ENCODE measurements at regions not wholly inside any gene's neighbourhood (a gene's known extent, or its start where the extent isn't known, plus 50 kb on each side); places are given as distances from the start of the nearest gene placed in this dataset.
"Not testable (repeated sequence)": the region's sequence is repeated elsewhere in the genome, so short reads cannot be mapped to it uniquely, and the experiment has no call there.

DNA sequence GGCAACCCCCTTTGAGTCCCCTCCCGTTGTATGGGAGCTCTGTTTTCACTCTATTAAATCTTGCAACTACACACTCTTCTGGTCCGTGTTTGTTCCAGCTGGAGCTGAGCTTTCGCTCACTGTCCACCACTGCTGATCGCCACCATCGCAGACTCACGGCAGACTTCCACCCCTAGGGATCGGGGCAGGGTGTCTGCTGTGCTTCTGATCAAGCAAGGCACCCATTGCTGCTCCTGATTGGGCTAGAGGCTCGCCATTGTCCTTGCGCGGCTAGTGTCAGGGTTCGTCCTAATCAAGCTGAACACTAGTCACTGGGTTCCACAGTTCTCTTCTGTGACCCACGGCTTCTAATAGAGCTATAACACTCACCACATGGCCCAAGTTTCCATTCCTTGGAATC, 442.8 kb downstream of the SLITRK1 start:
- H2AFZ ChIP-seq; ATAC-seq; DNase-seq (ENCODE audit: low spot score); H3K27me3 ChIP-seq (ENCODE audit: insufficient read depth); H3K36me3 ChIP-seq (ENCODE audit: insufficient read depth); H3F3A ChIP-seq (replicated peaks; ENCODE audit: low read depth); H3K9me2 ChIP-seq (ENCODE audit: insufficient read depth); H3K27me3 Mint-ChIP-seq (ENCODE audit: insufficient read depth, low read depth, poor library complexity); H3K4me3 Mint-ChIP-seq; H3K9me3 Mint-ChIP-seq; H3K4me1 ChIP-seq (ENCODE audit: insufficient read depth); H3K36me3 Mint-ChIP-seq (ENCODE audit: low read depth); H3K4me3 ChIP-seq; H3K79me2 ChIP-seq (replicated peaks; ENCODE audit: insufficient read depth); H3K27ac Mint-ChIP-seq; H3K4me2 ChIP-seq; H4K20me1 ChIP-seq (replicated peaks; ENCODE audit: insufficient read depth); H3K4me1 Mint-ChIP-seq; H3K27ac ChIP-seq (ENCODE audit: low read depth): not testable (repeated sequence)

DNA sequence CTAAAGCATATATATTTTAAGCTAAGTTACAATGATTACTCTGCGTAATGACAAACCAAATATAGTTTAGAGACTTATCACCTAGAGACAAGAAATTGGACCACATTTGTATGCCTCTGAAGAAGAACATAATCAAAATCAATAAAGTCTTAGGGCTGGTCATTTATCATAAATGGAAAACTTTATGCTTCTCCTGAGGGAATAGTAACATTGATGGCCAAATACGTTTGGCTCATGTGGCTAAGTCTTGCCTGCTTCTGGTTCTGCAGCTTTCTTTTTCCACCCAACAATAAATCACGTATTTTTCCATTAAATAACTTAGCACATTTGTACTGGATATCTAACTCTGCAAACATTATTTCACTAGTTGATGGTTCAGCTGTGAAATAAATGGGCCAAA, 458.4 kb downstream of the SLITRK1 start:
- Histone ChIP-seq H3K4me2 (no peak overlapping the region), H3K9me2 (ENCODE audit: insufficient read depth) (no peaks in the 10 kb centered on the region), H2AFZ (no peak overlapping the region), H3F3A (replicated peaks; ENCODE audit: low read depth) (no peaks in the 10 kb centered on the region), H3K4me3 (no peak overlapping the region), H3K4me1 (ENCODE audit: insufficient read depth) (peaks cover 8% of the 10 kb centered on the region; the same call in 1 of the 2 replicates), H3K36me3 (ENCODE audit: insufficient read depth) (no peaks in the 10 kb centered on the region), H3K27me3 (ENCODE audit: insufficient read depth) (no peaks in the 10 kb centered on the region), H4K20me1 (replicated peaks; ENCODE audit: insufficient read depth) (no peaks in the 10 kb centered on the region), H3K79me2 (replicated peaks; ENCODE audit: insufficient read depth) (no peaks in the 10 kb centered on the region), H3K27ac (ENCODE audit: low read depth) (no peak overlapping the region)
- H3K27me3 Mint-ChIP-seq (ENCODE audit: insufficient read depth, low read depth, poor library complexity) = no peaks in the 10 kb centered on the region
- H3K4me3 Mint-ChIP-seq = no peak overlapping the region
- H3K27ac Mint-ChIP-seq = no peak overlapping the region
- ATAC-seq (no peak), DNase-seq (ENCODE audit: low spot score) (no peak)
- peaks cover 7% of the 10 kb centered on the region; the same call in 2 of the 3 replicates for H3K9me3 Mint-ChIP-seq
- H3K4me1 Mint-ChIP-seq = peaks cover 3% of the 10 kb centered on the region; the same call in 2 of the 3 replicates
- no peaks in the 10 kb centered on the region; the same call in 2 of the 3 replicates for H3K36me3 Mint-ChIP-seq (ENCODE audit: low read depth)
- TF ChIP-seq JUNB (IDR thresholded peaks at IDR 0.05; ENCODE audit: unreplicated experiment) (no peak), ZNF114 (CRISPR knock-in tag; IDR thresholded peaks at IDR 0.05) (no peak), EZH2phosphoT487 (IDR thresholded peaks at IDR 0.05; ENCODE audit: unreplicated experiment) (no peak), POLR2AphosphoS5 (IDR thresholded peaks at IDR 0.05; ENCODE audit: low read depth) (no peak)

- ATAC-seq = no peak
- no peaks in the 10 kb centered on the region for H4K20me1 ChIP-seq (replicated peaks; ENCODE audit: insufficient read depth)
- Mint-ChIP-seq H3K27me3 (ENCODE audit: insufficient read depth, low read depth, poor library complexity) (no peaks in the 10 kb centered on the region), H3K4me3 (no peak overlapping the region), H3K9me3 (peaks cover 7% of the 10 kb centered on the region; the same call in 2 of the 3 replicates), H3K27ac (no peak overlapping the region), H3K36me3 (ENCODE audit: low read depth) (no peaks in the 10 kb centered on the region; the same call in 2 of the 3 replicates), H3K4me1 (peaks cover 3% of the 10 kb centered on the region; the same call in 2 of the 3 replicates)
- no peak overlapping the region for H2AFZ ChIP-seq
- H3K4me1 ChIP-seq (ENCODE audit: insufficient read depth) = peaks cover 8% of the 10 kb centered on the region; the same call in 1 of the 2 replicates
- no peaks in the 10 kb centered on the region for H3K9me2 ChIP-seq (ENCODE audit: insufficient read depth)
- TF ChIP-seq CREB1 (CRISPR knock-in tag; IDR thresholded peaks at IDR 0.05; ENCODE audit: low read depth) = no peak
- no peaks in the 10 kb centered on the region for H3F3A ChIP-seq (replicated peaks; ENCODE audit: low read depth)
- H3K27me3 ChIP-seq (ENCODE audit: insufficient read depth) = no peaks in the 10 kb centered on the region
- H3K27ac ChIP-seq (ENCODE audit: low read depth) = no peak overlapping the region
- no peaks in the 10 kb centered on the region for H3K79me2 ChIP-seq (replicated peaks; ENCODE audit: insufficient read depth)
- H3K36me3 ChIP-seq (ENCODE audit: insufficient read depth) = no peaks in the 10 kb centered on the region
- H3K4me3 ChIP-seq = no peak overlapping the region
- DNase-seq (ENCODE audit: low spot score) = no peak
- H3K4me2 ChIP-seq = no peak overlapping the region
Measured at GRCh38 chr13:83423381-83423780, 458.9 kb downstream of the SLITRK1 start.

- H3K27ac Mint-ChIP-seq = no peak overlapping the region
- H3K4me3 Mint-ChIP-seq = no peak overlapping the region
- DNase-seq (ENCODE audit: low spot score) = no peak
- no peaks in the 10 kb centered on the region for H3K4me1 Mint-ChIP-seq
- Histone ChIP-seq H3K27ac (ENCODE audit: low read depth) (no peak overlapping the region), H3F3A (replicated peaks; ENCODE audit: low read depth) (no peaks in the 10 kb centered on the region), H3K79me2 (replicated peaks; ENCODE audit: insufficient read depth) (no peaks in the 10 kb centered on the region), H3K9me2 (ENCODE audit: insufficient read depth) (no peaks in the 10 kb centered on the region), H3K4me1 (ENCODE audit: insufficient read depth) (no peaks in the 10 kb centered on the region), H4K20me1 (replicated peaks; ENCODE audit: insufficient read depth) (no peaks in the 10 kb centered on the region), H3K4me2 (no peak overlapping the region), H2AFZ (no peak overlapping the region), H3K27me3 (ENCODE audit: insufficient read depth) (no peaks in the 10 kb centered on the region), H3K36me3 (ENCODE audit: insufficient read depth) (no peaks in the 10 kb centered on the region), H3K4me3 (no peak overlapping the region)
- no peak for ATAC-seq
- no peaks in the 10 kb centered on the region; the same call in 2 of the 3 replicates for H3K36me3 Mint-ChIP-seq (ENCODE audit: low read depth)
- H3K9me3 Mint-ChIP-seq = no peaks in the 10 kb centered on the region
- H3K27me3 Mint-ChIP-seq (ENCODE audit: insufficient read depth, low read depth, poor library complexity) = no peaks in the 10 kb centered on the region
- no peak for TF ChIP-seq ZNF331 (CRISPR knock-in tag; IDR thresholded peaks at IDR 0.05; ENCODE audit: low read depth)
- TF ChIP-seq POLR2AphosphoS5 (IDR thresholded peaks at IDR 0.05; ENCODE audit: low read depth) = no peak
- no peak for TF ChIP-seq ZNF114 (CRISPR knock-in tag; IDR thresholded peaks at IDR 0.05)
- no peak for TF ChIP-seq REST (IDR thresholded peaks at IDR 0.05; ENCODE audit: unreplicated experiment)
- TF ChIP-seq EZH2phosphoT487 (IDR thresholded peaks at IDR 0.05; ENCODE audit: unreplicated experiment) = no peak
- TF ChIP-seq JUNB (IDR thresholded peaks at IDR 0.05; ENCODE audit: unreplicated experiment) = no peak
Measured at GRCh38 chr13:83414393-83414792, 467.9 kb downstream of the SLITRK1 start.
